CD4-positive, alpha-beta T cell treated with Interleukin-15 for 1 hour (primary cell): ENCODE measurements at regions not wholly inside any gene's neighbourhood (a gene's known extent, or its start where the extent isn't known, plus 50 kb on each side); places are given as distances from the start of the nearest gene placed in this dataset.
"Not testable (repeated sequence)": the region's sequence is repeated elsewhere in the genome, so short reads cannot be mapped to it uniquely, and the experiment has no call there.

Source experiments
- DNase-seq: peaks from one replicate; pipeline ENCODE4 v3.0.0-alpha.2; 2020

DNA sequence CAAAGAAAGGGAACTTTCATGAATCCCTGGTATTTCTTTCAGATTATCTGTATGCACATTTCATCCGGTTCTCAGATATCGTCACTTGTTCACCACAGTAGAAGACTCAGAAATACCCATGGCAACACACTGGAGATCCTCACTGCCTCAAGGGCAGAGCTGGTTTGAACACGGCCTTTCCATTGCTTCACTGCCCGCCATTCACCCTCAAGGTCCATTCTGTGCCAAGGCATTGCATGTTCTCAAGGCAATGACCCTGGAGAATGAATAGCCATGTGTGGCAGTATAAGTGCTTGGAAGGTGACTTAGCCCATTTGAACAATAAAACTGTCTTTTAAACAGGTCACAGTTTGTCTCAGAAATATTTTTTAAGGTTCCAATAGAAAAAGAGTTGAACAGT lies 606.5 kb downstream of the IPMK start:
- DNase-seq, result no peak

DNA sequence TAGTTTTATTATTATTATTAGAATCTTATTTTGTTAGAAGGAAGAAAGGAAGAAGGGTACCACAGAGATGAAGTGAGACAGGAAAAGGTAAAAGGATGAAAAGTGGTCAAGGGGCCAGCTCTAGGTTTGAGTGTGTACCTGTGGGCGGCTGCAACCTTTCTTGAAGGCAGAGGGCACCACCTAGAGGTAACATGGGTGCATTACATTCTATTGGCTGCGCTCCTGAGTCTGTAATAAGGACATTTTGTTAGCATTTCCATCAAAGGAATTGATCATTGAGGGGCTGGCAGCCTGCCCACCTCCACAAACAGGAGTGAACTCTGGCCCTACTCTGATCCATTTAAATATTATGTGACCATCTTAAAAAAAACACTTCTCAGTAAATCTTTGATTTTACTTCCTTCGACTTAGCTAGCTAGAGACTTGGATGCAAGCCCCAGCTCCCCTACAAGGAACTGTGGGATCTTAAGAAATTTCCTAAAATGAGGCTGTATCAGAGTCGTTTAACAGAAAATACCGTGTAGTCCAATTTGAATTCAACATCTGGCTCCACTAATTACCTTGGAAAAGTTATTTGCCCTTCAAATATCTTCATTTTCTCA lies 610.4 kb downstream of the IPMK start:
- no peak for DNase-seq

DNA sequence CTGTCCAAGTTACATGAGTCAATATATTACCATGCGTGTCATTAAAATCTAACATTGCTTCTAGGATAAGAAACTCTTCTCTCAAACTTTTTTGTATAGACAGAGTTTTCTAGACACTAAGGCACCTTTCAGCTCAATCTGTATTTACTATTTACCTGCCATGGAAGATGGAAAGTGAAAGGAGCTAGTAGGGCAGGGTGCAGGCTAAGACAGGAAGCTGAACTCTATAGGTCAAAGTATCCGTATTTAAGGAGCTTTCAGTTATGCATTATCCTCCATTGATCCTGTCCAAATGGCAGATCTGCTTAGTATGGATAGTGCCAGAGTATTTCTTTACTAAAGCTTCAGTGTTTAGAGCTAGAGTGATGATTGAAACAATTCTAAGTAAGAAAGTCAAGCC lies 612.8 kb downstream of the IPMK start:
- DNase-seq, result no peak

DNA sequence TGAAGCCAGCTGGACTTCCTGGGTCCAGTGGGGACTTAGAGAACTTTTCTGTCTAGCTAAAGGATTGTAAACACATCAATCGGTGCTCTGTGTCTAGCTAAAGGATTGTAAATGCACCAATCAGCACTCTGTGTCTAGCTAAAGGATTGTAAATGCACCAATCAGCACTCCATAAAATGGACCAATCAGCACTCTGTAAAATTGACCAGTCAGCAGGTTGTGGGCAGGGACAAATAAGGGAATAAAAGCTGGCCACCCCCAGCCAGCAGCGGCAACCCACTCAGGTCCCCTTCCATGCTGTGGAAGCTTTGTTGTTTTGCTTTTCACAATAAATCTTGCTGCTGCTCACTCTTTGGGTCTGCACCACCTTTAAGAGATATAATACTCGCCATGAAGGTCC lies 622.6 kb downstream of the IPMK start:
- DNase-seq, result not testable (repeated sequence)

DNA sequence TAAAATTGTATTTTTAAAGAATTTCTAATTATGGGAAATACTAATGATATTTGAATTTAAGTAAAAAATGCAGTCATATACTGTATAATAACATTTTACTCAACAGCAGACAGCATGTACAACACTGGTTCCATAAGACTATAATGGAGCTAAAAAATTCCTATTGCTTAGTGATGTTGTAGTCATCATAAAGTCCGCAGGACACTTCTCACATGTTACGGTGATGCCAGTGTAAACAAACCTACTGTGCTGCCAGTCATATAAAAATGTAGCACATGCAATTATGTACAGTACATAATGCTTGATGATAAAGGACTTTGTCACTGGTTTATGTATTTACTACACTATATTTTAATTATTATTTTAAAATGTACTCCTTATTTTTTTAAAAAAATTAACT lies 629.3 kb downstream of the IPMK start:
- no peak for DNase-seq

DNA sequence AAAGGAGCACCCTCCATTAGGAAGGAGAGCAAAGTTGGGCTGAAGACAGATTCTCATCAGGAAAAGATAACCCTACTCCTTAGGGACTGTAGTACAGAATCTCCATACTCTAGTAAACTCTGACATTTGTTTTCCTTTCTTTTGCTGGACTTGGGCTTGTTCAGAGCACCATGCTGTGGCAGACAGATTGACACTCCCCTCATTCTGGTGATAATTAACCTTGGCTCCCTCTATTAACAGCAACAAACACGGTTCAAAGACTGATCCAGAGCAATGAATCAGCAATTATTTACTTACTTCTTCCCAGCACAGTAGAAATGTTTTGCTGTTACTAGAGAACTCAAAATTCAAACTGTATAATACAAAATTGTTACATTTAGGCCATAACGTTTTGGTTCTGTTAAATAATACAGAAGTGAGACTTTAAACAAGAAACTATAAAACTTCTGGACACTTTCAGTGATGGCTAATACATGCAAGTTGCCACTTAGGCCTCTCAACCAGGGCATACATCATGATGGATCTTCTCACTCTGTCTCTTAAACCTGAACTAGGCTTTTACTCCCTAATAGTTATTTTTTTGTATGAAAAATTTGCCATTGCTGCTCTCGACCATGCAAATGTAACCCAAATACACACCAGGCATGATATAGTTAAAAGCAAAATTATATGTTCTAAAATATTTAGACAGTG lies 639.0 kb downstream of the IPMK start:
- DNase-seq, result no peak

DNA sequence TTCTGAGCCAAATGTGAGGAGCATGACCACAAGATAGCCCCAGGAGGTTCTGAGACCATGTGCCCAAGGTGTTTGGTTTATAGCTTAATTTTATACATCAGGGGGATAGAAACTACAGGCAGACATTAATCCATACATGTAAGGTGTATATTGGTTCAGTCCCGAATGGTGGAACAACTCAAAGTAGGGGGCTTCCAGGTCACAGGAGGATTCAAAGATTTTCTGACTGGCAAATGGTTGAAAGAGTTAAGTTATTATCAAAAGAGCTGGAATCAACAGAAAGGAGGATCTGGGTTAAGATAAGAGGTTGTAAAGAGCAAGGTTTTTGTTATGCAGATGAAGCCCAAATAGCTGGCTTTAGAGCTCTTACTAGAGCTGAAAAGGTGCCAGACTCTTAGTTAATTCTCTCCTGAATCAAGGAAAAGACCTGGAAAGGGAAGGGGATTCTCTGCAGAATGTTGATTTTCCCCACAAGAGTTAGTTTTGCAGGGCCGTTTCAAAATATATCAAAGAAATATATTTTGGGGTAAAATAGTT lies 640.0 kb downstream of the IPMK start:
- DNase-seq, result no peak

DNA sequence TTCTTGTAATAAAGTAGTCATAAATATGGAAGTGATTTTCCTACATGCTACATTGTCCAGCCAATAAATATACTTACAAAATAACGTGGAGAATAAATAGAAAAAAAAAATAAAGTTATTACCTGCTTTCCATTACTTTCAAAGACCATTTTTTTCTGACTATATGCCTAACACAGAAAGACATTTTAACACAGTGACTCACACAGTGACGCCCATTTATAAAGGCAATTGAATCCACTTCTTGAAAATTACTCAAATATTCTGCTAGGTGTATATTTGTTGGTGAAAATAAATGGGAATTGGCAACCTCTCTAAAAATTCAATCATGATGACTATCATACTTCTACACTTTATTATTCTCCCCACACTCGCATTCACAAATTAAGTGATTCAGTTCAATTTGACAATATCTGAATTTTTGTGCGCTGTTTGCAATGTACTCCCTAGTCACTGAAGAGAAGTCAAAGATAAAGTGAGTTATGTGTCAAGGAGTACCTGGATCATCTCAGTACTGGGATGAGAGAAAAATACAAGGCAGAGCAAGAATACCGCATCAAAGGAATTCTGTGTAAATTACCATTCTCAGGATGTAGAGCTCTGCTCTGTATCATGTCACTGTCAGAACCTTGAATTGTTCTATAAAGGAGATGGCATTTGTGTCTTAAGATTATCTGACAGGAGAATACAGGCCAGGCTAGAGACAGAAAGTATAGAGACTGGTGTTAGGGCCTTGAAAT lies 642.7 kb downstream of the IPMK start:
- no peak for DNase-seq

DNA sequence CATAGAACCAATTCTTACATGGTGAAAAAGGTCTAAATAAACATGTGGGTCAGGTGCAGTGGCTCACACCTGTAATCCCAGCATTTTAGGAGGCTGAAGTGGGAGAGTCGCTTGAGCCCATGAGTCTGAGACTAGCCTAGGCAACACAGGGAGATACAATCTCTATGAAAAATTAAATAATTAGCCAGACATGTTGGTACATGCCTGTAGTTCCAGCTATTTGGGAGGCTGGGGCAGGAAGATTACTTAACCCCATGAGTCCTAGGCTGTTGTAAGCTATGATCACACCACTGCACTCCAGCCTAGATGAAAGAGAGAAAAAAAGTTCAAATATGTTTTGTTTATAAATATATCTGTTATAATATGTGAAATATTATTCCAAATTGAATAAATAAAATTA lies 643.6 kb downstream of the IPMK start:
- no peak for DNase-seq

DNA sequence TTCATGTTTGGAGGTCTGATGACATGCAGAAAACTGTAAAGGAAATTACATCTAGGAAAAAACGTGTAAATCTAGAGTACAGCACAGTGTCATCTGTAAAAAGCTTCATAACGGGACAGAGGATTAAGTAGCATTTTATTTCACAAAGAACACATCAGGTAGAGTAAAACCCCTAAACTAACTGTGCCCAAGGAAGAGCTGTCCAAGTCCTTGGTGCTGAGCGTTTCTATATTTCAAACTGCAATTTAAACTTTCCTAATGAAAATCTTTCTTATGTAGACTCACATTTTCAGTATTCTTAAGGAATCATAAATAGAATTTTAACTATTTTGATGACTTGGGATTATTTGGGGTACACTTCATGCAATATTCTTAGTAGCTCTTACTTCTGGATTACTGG lies 646.2 kb downstream of the IPMK start:
- no peak for DNase-seq

DNA sequence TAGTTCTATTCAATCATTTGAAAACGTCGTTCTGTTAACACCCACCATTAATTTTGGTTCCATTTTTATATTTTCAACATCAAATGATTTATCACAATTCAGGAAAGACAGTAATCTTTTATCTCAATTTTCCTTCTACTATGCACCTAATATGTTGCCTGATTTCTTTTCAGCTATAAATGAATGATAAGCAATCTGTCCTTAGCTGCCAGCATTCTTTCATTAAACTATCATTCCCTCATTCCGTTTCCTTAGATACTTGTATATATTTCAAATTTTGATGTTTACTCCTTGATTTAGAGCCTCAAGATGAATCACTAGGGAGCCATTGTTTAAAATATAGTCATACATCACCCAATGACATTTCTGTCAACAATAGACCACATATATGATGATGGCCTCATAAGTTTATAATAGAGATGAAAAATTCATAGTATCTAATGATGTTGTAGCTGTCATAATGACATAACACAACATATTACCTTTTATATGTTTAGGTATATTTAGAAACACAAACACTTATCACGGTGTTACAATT lies 661.7 kb downstream of the IPMK start:
- no peak for DNase-seq

DNA sequence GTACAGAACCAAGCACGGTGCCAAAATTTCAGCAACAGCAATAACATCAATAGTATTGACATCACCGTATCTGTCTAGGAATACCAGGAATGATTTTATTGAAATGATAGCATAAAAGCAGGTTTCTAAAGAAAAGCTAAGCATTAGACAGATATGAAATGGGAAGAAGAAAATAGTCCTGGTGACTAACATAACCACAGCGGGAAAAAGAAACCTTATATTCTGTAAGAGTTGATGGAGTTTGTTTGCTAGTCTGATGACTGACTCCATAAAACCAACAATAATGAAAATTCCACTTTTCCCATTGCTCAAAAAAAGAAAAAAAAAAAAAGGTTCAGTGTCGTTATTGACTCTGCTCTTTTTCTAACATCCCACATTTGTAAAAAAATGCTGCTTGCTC lies 668.3 kb downstream of the IPMK start:
- DNase-seq, result no peak

DNA sequence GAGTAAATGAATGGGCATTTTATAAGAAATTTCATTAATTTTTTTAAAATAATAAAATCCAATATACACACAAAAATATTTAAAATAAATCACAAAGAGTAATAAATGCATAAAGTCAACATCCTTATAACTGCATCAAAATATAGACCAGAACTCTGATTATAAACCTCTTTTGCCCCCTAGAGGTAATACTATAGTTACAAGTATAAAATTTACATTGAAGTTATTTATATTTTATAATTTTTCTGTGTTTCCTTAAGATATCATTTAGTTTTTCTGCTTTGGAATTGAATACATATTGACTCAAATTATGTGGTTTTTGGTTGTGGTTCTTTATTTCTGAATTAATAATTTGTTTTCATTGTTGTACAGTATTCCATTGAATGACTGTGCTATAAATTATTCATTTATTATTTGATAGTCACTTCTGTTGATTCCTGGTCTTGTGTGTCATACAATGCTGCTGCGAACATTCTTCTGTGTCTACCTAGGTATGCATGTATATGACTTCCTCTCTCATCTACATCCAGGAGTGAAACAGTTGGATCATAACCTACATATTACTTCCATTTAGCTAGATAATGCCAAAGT lies 673.6 kb downstream of the IPMK start:
- no peak for DNase-seq

DNA sequence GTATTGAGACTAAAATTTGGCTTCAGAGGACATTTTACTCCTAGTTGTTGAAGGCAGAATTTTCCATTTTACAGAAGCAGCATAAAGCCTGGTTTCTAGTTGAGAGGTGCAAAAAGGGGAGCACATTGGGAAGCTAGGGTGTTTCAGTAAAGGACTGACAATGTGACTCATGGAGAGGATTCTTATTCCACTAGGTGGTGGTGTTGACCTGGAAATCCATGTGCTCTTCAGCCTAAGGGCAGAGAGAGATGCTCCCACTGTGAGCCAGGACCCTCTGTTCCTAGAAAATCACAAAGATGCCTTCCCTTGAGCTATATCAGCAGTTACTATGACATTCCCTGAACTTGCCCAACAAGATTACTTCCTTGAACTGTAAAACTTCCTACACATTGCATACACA lies 687.8 kb downstream of the IPMK start:
- DNase-seq, result no peak

DNA sequence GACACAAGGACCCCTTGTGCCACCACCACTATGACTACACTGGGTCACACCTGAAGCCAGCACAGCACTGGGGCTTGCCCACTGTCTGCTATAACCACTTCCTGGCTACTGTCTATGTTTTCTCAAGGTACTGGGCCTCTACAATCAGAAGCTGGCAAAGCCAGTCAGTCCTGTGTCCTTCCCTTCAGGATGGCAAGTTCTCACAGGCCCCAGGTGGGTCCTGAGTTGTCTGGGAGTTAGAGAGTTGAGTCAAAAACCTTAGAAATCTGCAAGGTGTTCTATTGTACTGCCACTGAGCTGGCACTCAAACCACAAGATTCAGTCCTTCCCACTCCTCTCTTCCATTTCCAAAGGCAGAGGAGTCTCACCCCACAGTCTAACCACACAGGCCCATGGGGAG lies 705.5 kb downstream of the IPMK start:
- peak; percentile 12 for DNase-seq

DNA sequence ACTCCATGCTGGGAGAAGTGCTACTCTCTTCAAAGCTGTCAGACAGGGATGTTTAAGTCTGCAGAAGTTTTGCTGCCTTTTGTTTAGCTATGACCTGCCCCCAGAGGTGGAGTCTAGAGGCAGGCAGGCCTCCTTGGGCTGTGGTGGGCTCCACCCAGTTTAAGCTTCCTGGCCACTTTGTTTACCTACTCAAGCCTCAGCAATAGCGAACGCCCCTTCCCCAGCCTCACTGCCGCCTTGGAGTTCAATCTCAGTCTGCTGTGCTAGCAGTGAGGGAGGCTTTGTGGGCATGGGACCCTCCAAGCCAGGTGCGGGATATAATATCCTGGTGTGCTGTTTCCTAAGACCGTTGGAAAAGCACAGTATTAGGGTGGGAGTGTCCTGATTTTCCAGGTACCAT lies 715.9 kb downstream of the IPMK start:
- DNase-seq, result not testable (repeated sequence)

DNA sequence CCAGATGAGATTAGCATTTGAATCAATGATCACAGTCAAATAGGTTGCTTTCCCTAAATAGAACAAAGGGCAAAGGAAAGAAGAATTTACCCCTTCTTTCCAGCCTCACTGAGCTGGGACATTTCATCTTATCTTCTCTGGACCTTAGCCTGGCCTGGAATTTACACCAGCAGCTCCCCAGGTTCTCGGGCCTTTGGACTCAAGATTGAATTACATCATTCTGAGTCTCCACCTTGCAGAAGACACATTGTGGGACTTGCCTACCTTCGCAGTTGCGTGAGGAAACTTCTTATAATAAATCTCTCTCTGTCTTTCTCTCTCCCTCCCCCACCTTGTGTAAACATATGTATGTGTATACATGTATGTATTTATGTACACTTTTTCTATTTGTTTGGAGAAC lies 732.4 kb downstream of the IPMK start:
- DNase-seq, result no peak

DNA sequence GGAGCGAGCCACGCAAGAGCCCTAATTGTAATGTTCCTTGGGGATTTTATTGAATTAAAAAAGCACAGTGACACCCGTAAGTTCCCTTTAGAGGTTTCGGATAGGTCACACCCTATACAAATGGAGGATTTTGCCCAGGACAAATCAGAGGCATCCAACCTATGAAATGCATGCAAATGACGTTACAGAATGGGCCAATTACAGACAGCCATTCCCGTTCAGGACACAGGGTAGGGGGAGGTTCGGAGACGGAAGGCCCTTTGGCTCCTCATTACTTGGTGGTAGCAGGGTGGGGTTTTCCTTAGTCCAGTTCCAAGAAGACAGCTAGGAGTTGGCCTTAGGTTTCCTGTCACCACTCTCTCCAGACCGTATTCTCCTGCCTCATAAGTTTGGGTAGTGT lies 754.1 kb downstream of the IPMK start:
- DNase-seq, result no peak

DNA sequence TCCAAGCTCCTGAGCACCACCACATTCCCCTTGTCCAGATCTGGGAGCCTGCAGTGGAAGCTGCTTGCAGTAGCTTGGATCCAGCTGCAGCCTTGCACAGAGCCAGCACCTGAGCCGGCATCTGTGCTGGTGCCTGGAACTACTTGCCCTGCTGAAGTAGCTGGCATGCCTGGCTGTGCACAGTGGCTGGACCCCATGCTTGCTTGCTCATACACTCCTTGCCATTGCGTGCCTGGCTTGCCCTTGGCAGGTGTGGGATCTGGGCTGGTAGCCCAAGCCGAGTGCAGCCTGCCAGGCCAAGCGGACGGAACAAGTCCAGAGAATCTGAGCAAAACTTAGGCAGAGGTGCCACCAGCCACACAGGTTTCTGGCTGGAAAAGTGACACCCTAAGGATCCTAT lies 759.9 kb downstream of the IPMK start:
- no peak for DNase-seq

DNA sequence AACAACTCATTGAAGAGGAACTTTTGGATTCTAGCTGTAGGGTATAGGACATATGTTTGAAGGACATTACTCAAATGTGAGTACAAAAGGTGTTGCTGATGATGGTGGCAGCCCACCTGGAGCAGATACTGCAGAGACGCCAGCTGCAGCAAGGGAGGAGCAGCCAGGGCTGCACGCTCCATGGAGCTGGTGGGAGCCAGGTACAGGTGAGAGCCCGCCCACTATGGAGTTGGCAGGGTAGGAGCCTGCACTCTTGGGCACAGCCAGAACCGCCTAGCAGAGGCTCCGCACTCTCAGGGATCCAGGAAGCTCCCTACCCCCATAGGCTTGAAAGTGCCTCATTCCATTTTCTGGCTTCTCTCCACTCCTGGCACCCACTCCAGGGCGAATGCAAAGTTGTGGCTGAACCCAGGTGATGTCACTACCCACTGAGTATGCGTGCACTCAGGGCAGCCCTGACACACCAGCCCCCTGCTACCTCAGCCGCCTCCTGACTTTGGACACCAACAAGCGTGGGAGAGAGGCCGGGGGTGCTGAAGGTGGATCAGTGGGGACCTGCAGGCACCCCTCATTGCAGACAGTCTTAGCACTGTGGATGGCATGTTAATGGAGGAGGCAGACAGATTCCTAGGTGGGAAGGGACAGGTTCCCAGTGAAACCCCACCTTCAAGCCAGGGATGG lies 761.1 kb downstream of the IPMK start:
- no peak for DNase-seq

DNA sequence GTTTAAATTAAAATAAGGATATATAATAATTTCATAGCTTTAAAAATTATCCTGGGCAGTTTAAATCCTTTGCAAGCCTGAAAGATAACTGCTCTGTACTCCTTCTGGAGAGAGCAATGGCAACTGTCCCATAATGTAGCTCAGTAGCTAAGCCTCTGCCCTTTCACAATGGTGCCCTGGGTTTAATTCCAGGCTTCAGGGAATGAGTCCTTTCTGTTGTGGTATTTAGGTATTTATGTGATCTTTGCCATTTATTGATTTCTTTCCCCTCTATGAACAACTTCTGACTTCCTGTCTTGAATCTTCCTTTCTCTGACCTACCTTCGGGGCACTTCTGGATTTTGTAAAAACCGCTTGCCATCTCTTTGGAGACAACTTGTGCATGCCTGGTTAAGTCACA lies 773.2 kb downstream of the IPMK start:
- DNase-seq, result no peak

DNA sequence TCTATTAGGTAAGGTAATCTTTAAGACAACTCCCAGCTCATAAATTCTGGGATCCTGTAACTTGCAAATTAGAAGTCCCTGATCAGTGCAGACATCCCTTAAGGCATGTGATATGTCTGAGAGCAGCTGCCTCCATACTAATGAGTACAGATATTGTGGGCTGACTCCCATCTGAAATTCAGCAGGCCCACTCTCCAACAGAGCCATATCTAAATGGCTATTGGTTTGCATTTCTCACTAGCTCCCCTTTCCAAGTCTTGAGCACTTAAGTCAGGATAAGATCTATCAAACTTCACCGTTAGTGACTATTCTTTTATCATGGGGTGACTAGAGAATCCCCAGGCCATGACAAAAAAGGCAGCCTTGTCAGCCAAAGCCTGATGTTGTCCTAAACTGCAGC lies 785.4 kb downstream of the IPMK start:
- DNase-seq, result no peak
